ENCODE measurements at regions not wholly inside any gene's neighbourhood (a gene's known extent, or its start where the extent isn't known, plus 50 kb on each side); places are given as distances from the start of the nearest gene placed in this dataset.

DNA sequence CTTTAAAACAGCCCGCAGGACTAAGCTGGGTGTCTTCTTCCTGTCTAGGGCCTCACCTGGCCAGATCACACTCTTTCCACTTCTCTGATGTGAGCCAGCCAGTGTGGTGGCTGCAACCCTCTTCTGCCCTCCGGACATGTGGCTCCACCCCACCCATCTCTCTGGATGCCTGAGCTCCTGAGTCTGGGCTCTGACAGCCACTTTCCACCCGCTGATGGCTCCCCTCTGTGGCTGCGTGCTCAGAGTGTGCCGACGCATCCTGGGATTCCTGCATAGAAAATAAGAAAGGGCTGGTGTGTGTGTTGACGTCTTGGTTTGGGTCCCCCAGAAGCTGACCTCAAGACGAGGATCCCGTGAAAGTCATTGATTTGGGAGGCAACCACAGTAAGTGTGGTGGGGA, 181.6 kb downstream of the URI1 start:
- H2AFZ ChIP-seq (ENCODE audit: insufficient read depth, low read depth, low read length, poor library complexity, severe bottlenecking) = no peak overlapping the region
- no peak overlapping the region for H3K27ac ChIP-seq (ENCODE audit: low read length in 2 of 2)
- DNase-seq = no peak
- H3K27ac Mint-ChIP-seq = no peak overlapping the region
- POLR2A ChIA-PET = no interaction called here
- no peaks in the 10 kb centered on the region for H3K4me1 Mint-ChIP-seq
- no peak overlapping the region for H3K4me2 ChIP-seq (replicated peaks; ENCODE audit: low read depth, low read length, poor library complexity, severe bottlenecking)
- H3K79me2 ChIP-seq (ENCODE audit: control insufficient read depth, insufficient read depth, low read length) = no peaks in the 10 kb centered on the region
- intact Hi-C loops (cut with micrococcal nuclease) = no loop called here
- H3K27me3 Mint-ChIP-seq = peaks cover 3% of the 10 kb centered on the region
- no peaks in the 10 kb centered on the region for H3K4me1 ChIP-seq (ENCODE audit: control insufficient read depth in 2 of 2, insufficient read depth in 2 of 2, low read length in 2 of 2)
- TF ChIP-seq, protein P1, sequence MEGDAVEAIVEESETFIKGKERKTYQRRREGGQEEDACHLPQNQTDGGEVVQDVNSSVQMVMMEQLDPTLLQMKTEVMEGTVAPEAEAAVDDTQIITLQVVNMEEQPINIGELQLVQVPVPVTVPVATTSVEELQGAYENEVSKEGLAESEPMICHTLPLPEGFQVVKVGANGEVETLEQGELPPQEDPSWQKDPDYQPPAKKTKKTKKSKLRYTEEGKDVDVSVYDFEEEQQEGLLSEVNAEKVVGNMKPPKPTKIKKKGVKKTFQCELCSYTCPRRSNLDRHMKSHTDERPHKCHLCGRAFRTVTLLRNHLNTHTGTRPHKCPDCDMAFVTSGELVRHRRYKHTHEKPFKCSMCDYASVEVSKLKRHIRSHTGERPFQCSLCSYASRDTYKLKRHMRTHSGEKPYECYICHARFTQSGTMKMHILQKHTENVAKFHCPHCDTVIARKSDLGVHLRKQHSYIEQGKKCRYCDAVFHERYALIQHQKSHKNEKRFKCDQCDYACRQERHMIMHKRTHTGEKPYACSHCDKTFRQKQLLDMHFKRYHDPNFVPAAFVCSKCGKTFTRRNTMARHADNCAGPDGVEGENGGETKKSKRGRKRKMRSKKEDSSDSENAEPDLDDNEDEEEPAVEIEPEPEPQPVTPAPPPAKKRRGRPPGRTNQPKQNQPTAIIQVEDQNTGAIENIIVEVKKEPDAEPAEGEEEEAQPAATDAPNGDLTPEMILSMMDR (IDR thresholded peaks at IDR 0.05) = no peak
- no peak for TF ChIP-seq EZH2 (IDR thresholded peaks at IDR 0.05; ENCODE audit: borderline replicate concordance, insufficient read depth, low read depth, low read length, poor library complexity, severe bottlenecking)
- H3K36me3 ChIP-seq (replicated peaks in 1 of 2; ENCODE audit: control extremely low read depth in 1 of 2, control insufficient read depth in 1 of 2, extremely low read depth in 1 of 2, insufficient read depth in 2 of 2, low read length in 1 of 2) = no peaks in the 10 kb centered on the region
- H3K9ac ChIP-seq (ENCODE audit: low read length) = no peak overlapping the region
- no peaks in the 10 kb centered on the region for H3K9me3 Mint-ChIP-seq (ENCODE audit: insufficient read depth)
- no peak for ATAC-seq (ENCODE audit: low read depth)
- no peaks in the 10 kb centered on the region for H3K27me3 ChIP-seq (replicated peaks in 1 of 4; ENCODE audit: control extremely low read depth in 1 of 4, control insufficient read depth in 3 of 4, insufficient read depth in 4 of 4, low read length in 3 of 4)
- H3K4me3 ChIP-seq (ENCODE audit: control extremely low read depth in 1 of 5, extremely low read depth in 1 of 5, insufficient read depth in 1 of 5, low read depth in 2 of 5, low read length in 4 of 5) = no peak overlapping the region
- CTCF ChIA-PET = interaction anchor here (0.6 kb wide), 1 partner anchor 79 kb away, joined by 3 read pairs; no protein-coding TSS in a partner anchor
- 79% methylated on average over 9 of the region's 9 CpGs for WGBS (ENCODE audit: insufficient coverage)
- H4K20me1 ChIP-seq (ENCODE audit: control insufficient read depth, insufficient read depth, low read length, poor library complexity, severe bottlenecking) = no peaks in the 10 kb centered on the region
- H3K4me3 Mint-ChIP-seq = no peak overlapping the region
- H3K9me3 ChIP-seq (ENCODE audit: control extremely low read depth in 1 of 3, control insufficient read depth in 2 of 3, insufficient read depth in 1 of 3, low read length in 2 of 3) = peaks cover 0 to 4% (median 0%) of the 10 kb centered on the region in 3 donors

DNA sequence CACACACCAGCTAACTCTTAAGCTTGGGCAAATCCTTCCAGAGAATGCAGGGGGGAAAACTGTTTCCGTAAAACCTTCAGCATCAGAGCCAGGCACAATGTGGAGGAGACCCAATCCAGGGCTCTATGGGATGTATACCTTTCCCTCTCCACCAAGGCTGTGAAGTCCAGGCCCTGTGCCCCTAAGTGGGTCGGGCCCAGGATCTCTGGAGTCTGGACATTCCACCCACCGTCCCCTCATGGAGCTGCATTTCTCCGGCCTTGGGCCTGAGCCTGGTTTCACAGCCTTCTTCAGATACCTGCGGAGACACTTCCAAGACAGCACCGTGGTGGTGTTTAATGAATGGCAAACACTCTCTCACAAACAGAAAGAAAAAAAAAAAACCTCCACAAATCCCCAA, 186.2 kb downstream of the URI1 start:
- no peak overlapping the region for H3K4me3 ChIP-seq (ENCODE audit: control extremely low read depth in 1 of 5, extremely low read depth in 1 of 5, insufficient read depth in 1 of 5, low read depth in 2 of 5, low read length in 4 of 5)
- H2AFZ ChIP-seq (ENCODE audit: insufficient read depth, low read depth, low read length, poor library complexity, severe bottlenecking) = no peak overlapping the region
- no peaks in the 10 kb centered on the region for H4K20me1 ChIP-seq (ENCODE audit: control insufficient read depth, insufficient read depth, low read length, poor library complexity, severe bottlenecking)
- no peaks in the 10 kb centered on the region for H3K27me3 ChIP-seq (replicated peaks in 1 of 4; ENCODE audit: control extremely low read depth in 1 of 4, control insufficient read depth in 3 of 4, insufficient read depth in 4 of 4, low read length in 3 of 4)
- POLR2A ChIA-PET = no interaction called here
- peaks cover 0 to 16% (median 0%) of the 10 kb centered on the region in 3 donors for H3K9me3 ChIP-seq (ENCODE audit: control extremely low read depth in 1 of 3, control insufficient read depth in 2 of 3, insufficient read depth in 1 of 3, low read length in 2 of 3)
- H3K36me3 ChIP-seq (replicated peaks in 1 of 2; ENCODE audit: control extremely low read depth in 1 of 2, control insufficient read depth in 1 of 2, extremely low read depth in 1 of 2, insufficient read depth in 2 of 2, low read length in 1 of 2) = no peaks in the 10 kb centered on the region
- no peak for ATAC-seq (ENCODE audit: low read depth)
- Mint-ChIP-seq H3K27me3 (peaks cover 3% of the 10 kb centered on the region), H3K4me1 (no peaks in the 10 kb centered on the region), H3K27ac (no peak overlapping the region), H3K9me3 (ENCODE audit: insufficient read depth) (peaks cover 4% of the 10 kb centered on the region), H3K4me3 (no peak overlapping the region)
- no peak overlapping the region for H3K27ac ChIP-seq (ENCODE audit: low read length in 2 of 2)
- 90% methylated on average over 2 of the region's 6 CpGs for WGBS (ENCODE audit: insufficient coverage)
- no peak overlapping the region for H3K9ac ChIP-seq (ENCODE audit: low read length)
- no peak overlapping the region for H3K4me2 ChIP-seq (replicated peaks; ENCODE audit: low read depth, low read length, poor library complexity, severe bottlenecking)
- H3K79me2 ChIP-seq (ENCODE audit: control insufficient read depth, insufficient read depth, low read length) = no peaks in the 10 kb centered on the region
- intact Hi-C loops (cut with micrococcal nuclease) = no loop called here
- TF ChIP-seq, protein P1 (IDR thresholded peaks at IDR 0.05) = no peak
- TF ChIP-seq EZH2 (IDR thresholded peaks at IDR 0.05; ENCODE audit: borderline replicate concordance, insufficient read depth, low read depth, low read length, poor library complexity, severe bottlenecking) = no peak
- CTCF ChIA-PET = no interaction called here
- H3K4me1 ChIP-seq (ENCODE audit: control insufficient read depth in 2 of 2, insufficient read depth in 2 of 2, low read length in 2 of 2) = no peaks in the 10 kb centered on the region
- no peak for DNase-seq
